HEK293 (cell line): ENCODE measurements at regions not wholly inside any gene's neighbourhood (a gene's known extent, or its start where the extent isn't known, plus 50 kb on each side); places are given as distances from the start of the nearest gene placed in this dataset.

ENCODE experiments used
- CTCF ChIA-PET: fragments of 350-600 bp; formaldehyde crosslinking; extraction: SDS; loops from one replicate; lab custom pipeline; 2021; ENCODE audit warnings: antibody characterized with exemption; lab: Yijun Ruan, JAX
- POLR2A ChIA-PET: fragments of 300-600 bp; formaldehyde crosslinking; extraction: SDS; loops from one replicate; lab custom pipeline; 2020; ENCODE audit warnings: antibody characterized with exemption, inconsistent platforms; lab: Yijun Ruan, JAX
- H3K27ac ChIP-seq: fragments of 200-500 bp; sonication (Bioruptor generic); 2 replicates; pipeline ENCODE4 v1.5.1; 2014; ENCODE audit warnings: low read depth, low read length, control low read depth, inconsistent platforms; ENCODE audit errors: extremely low read depth
- H3K36me3 ChIP-seq, 2 experiments: fragments of 200-500 bp in 1 of 2; sonication (Bioruptor generic) in 1 of 2; 1 replicate in 1 of 2; 2 replicates in 1 of 2; pipeline ENCODE4 v1.5.1; 2014 to 2017; ENCODE audit warnings: inconsistent platforms in 2 of 2, low read length in 2 of 2; ENCODE audit not compliant: control insufficient read depth in 2 of 2, insufficient read depth in 1 of 2
- H3K4me1 ChIP-seq: fragments of 200-500 bp; sonication (Bioruptor generic); 2 replicates; pipeline ENCODE4 v1.5.1; 2014; ENCODE audit warnings: mild to moderate bottlenecking, low read length, inconsistent platforms; ENCODE audit not compliant: control insufficient read depth, insufficient read depth
- H3K4me3 ChIP-seq: 2 replicates; pipeline ENCODE4 v1.5.1; 2011; ENCODE audit warnings: low read depth, mild to moderate bottlenecking, control low read depth, low read length, moderate library complexity
- H3K9me3 ChIP-seq: fragments of 200-500 bp; sonication (Bioruptor generic); 2 replicates; pipeline ENCODE4 v1.5.1; 2014; ENCODE audit warnings: low read depth, low read length, inconsistent platforms; ENCODE audit not compliant: control insufficient read depth, insufficient read depth
- GLIS1 ChIP-seq: fragments of 450-650 bp; formaldehyde crosslinking; IDR thresholded peaks from 2 replicates; pipeline ENCODE4 v1.5.1; 2016; ENCODE audit warnings: missing biosample characterization, missing genetic modification characterization
- GLIS2 ChIP-seq: fragments of 450-650 bp; formaldehyde crosslinking; IDR thresholded peaks from 2 replicates; pipeline ENCODE4 v1.5.1; 2016; ENCODE audit warnings: missing biosample characterization, missing genetic modification characterization
- KLF9 ChIP-seq: fragments of 450-650 bp; formaldehyde crosslinking; IDR thresholded peaks from 2 replicates; pipeline ENCODE4 v1.5.1; 2016; ENCODE audit warnings: missing biosample characterization, missing genetic modification characterization, low read depth
- MZF1 ChIP-seq: fragments of 450-650 bp; formaldehyde crosslinking; IDR thresholded peaks from 2 replicates; pipeline ENCODE4 v1.5.1; 2017; ENCODE audit warnings: missing biosample characterization, missing genetic modification characterization, borderline replicate concordance
- SP7 ChIP-seq: fragments of 450-650 bp; formaldehyde crosslinking; IDR thresholded peaks from 2 replicates; pipeline ENCODE4 v1.5.1; 2016; ENCODE audit warnings: missing biosample characterization, missing genetic modification characterization
- ZBTB8A ChIP-seq: fragments of 450-650 bp; formaldehyde crosslinking; IDR thresholded peaks from 2 replicates; pipeline ENCODE4 v1.5.1; 2016; ENCODE audit warnings: missing biosample characterization, missing genetic modification characterization
- ZNF157 ChIP-seq: fragments of 450-650 bp; formaldehyde crosslinking; IDR thresholded peaks from 2 replicates; pipeline ENCODE4 v1.5.1; 2016; ENCODE audit warnings: missing biosample characterization, missing genetic modification characterization
- ZNF24 ChIP-seq: fragments of 450-650 bp; formaldehyde crosslinking; IDR thresholded peaks from 2 replicates; pipeline ENCODE4 v1.5.1; 2016; ENCODE audit warnings: missing biosample characterization, missing genetic modification characterization
- ZNF335 ChIP-seq: fragments of 450-650 bp; formaldehyde crosslinking; conservative IDR thresholded peaks from 2 replicates; pipeline ENCODE4 v1.5.1; 2016; ENCODE audit warnings: missing biosample characterization, missing genetic modification characterization
- ZNF354C ChIP-seq: fragments of 450-650 bp; formaldehyde crosslinking; IDR thresholded peaks from 2 replicates; pipeline ENCODE4 v1.5.1; 2016; ENCODE audit warnings: missing biosample characterization, missing genetic modification characterization, low read depth, borderline replicate concordance
- ZNF544 ChIP-seq: fragments of 450-650 bp; formaldehyde crosslinking; IDR thresholded peaks from 2 replicates; pipeline ENCODE4 v1.5.0; 2017; ENCODE audit warnings: missing biosample characterization, missing genetic modification characterization
- ZNF571 ChIP-seq: fragments of 450-650 bp; formaldehyde crosslinking; IDR thresholded peaks from 2 replicates; pipeline ENCODE4 v1.5.0; 2017; ENCODE audit warnings: missing biosample characterization, missing genetic modification characterization
- ZNF585B ChIP-seq: fragments of 450-650 bp; formaldehyde crosslinking; IDR thresholded peaks from 2 replicates; pipeline ENCODE4 v1.5.1; 2016; ENCODE audit warnings: missing biosample characterization, missing genetic modification characterization
- ZNF610 ChIP-seq: fragments of 450-650 bp; formaldehyde crosslinking; IDR thresholded peaks from 2 replicates; pipeline ENCODE4 v1.5.1; 2016; ENCODE audit warnings: missing biosample characterization, missing genetic modification characterization, borderline replicate concordance
- ZNF645 ChIP-seq: fragments of 450-650 bp; formaldehyde crosslinking; IDR thresholded peaks from 2 replicates; pipeline ENCODE4; 2016; ENCODE audit warnings: missing biosample characterization, missing genetic modification characterization
- ZNF830 ChIP-seq: fragments of 450-650 bp; IDR thresholded peaks from 2 replicates; pipeline ENCODE4 v1.5.0; 2018; ENCODE audit warnings: missing biosample characterization, missing genetic modification characterization, low read depth, mild to moderate bottlenecking, moderate library complexity
- TF ChIP-seq, protein P1 (sequence below): fragments of 450-650 bp; formaldehyde crosslinking; IDR thresholded peaks from 2 replicates; pipeline ENCODE4 v1.5.1; 2016; ENCODE audit warnings: missing biosample characterization, missing genetic modification characterization
- TF ChIP-seq, protein P2 (sequence below): fragments of 450-650 bp; formaldehyde crosslinking; IDR thresholded peaks from 2 replicates; pipeline ENCODE4 v1.5.1; 2016; ENCODE audit warnings: missing biosample characterization, missing genetic modification characterization
- TF ChIP-seq, protein P3 (sequence below): fragments of 450-650 bp; formaldehyde crosslinking; IDR thresholded peaks from 2 replicates; pipeline ENCODE4 v1.5.1; 2016; ENCODE audit warnings: missing biosample characterization, missing genetic modification characterization, borderline replicate concordance
- TF ChIP-seq, protein P4 (sequence below): fragments of 450-650 bp; formaldehyde crosslinking; IDR thresholded peaks from 2 replicates; pipeline ENCODE4 v1.5.1; 2016; ENCODE audit warnings: missing biosample characterization, missing genetic modification characterization
- TF ChIP-seq, protein P5 (sequence below): fragments of 450-650 bp; formaldehyde crosslinking; optimal IDR thresholded peaks from 2 replicates; pipeline ENCODE3; 2016; ENCODE audit warnings: missing biosample characterization, mild to moderate bottlenecking, missing genetic modification characterization

- peaks cover 8% of the 10 kb centered on the region for H3K4me1 ChIP-seq
- ChIA-PET POLR2A (no interaction called here), CTCF (no interaction called here)
- no peaks in the 10 kb centered on the region for H3K9me3 ChIP-seq
- no peak overlapping the region for H3K4me3 ChIP-seq
- no peaks in the 10 kb centered on the region for H3K36me3 ChIP-seq
- TF ChIP-seq ZNF544 (tag by site-specific recombination) (no peak), KLF9 (no peak), ZNF24 (tag by site-specific recombination) (no peak), GLIS2 (tag by site-specific recombination) (no peak), SP7 (tag by site-specific recombination) (no peak), ZNF571 (no peak), ZBTB8A (tag by site-specific recombination) (no peak), ZNF585B (tag by site-specific recombination) (no peak), ZNF157 (tag by site-specific recombination) (no peak)
- TF ChIP-seq, protein P1, sequence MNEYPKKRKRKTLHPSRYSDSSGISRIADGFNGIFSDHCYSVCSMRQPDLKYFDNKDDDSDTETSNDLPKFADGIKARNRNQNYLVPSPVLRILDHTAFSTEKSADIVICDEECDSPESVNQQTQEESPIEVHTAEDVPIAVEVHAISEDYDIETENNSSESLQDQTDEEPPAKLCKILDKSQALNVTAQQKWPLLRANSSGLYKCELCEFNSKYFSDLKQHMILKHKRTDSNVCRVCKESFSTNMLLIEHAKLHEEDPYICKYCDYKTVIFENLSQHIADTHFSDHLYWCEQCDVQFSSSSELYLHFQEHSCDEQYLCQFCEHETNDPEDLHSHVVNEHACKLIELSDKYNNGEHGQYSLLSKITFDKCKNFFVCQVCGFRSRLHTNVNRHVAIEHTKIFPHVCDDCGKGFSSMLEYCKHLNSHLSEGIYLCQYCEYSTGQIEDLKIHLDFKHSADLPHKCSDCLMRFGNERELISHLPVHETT (tag by site-specific recombination), result no peak
- TF ChIP-seq, protein P2, sequence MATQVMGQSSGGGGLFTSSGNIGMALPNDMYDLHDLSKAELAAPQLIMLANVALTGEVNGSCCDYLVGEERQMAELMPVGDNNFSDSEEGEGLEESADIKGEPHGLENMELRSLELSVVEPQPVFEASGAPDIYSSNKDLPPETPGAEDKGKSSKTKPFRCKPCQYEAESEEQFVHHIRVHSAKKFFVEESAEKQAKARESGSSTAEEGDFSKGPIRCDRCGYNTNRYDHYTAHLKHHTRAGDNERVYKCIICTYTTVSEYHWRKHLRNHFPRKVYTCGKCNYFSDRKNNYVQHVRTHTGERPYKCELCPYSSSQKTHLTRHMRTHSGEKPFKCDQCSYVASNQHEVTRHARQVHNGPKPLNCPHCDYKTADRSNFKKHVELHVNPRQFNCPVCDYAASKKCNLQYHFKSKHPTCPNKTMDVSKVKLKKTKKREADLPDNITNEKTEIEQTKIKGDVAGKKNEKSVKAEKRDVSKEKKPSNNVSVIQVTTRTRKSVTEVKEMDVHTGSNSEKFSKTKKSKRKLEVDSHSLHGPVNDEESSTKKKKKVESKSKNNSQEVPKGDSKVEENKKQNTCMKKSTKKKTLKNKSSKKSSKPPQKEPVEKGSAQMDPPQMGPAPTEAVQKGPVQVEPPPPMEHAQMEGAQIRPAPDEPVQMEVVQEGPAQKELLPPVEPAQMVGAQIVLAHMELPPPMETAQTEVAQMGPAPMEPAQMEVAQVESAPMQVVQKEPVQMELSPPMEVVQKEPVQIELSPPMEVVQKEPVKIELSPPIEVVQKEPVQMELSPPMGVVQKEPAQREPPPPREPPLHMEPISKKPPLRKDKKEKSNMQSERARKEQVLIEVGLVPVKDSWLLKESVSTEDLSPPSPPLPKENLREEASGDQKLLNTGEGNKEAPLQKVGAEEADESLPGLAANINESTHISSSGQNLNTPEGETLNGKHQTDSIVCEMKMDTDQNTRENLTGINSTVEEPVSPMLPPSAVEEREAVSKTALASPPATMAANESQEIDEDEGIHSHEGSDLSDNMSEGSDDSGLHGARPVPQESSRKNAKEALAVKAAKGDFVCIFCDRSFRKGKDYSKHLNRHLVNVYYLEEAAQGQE (tag by site-specific recombination), result no peak
- TF ChIP-seq, protein P3, sequence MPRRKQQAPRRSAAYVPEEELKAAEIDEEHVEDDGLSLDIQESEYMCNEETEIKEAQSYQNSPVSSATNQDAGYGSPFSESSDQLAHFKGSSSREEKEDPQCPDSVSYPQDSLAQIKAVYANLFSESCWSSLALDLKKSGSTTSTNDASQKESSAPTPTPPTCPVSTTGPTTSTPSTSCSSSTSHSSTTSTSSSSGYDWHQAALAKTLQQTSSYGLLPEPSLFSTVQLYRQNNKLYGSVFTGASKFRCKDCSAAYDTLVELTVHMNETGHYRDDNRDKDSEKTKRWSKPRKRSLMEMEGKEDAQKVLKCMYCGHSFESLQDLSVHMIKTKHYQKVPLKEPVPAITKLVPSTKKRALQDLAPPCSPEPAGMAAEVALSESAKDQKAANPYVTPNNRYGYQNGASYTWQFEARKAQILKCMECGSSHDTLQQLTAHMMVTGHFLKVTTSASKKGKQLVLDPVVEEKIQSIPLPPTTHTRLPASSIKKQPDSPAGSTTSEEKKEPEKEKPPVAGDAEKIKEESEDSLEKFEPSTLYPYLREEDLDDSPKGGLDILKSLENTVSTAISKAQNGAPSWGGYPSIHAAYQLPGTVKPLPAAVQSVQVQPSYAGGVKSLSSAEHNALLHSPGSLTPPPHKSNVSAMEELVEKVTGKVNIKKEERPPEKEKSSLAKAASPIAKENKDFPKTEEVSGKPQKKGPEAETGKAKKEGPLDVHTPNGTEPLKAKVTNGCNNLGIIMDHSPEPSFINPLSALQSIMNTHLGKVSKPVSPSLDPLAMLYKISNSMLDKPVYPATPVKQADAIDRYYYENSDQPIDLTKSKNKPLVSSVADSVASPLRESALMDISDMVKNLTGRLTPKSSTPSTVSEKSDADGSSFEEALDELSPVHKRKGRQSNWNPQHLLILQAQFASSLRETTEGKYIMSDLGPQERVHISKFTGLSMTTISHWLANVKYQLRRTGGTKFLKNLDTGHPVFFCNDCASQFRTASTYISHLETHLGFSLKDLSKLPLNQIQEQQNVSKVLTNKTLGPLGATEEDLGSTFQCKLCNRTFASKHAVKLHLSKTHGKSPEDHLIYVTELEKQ (tag by site-specific recombination), result no peak
- TF ChIP-seq, protein P4, sequence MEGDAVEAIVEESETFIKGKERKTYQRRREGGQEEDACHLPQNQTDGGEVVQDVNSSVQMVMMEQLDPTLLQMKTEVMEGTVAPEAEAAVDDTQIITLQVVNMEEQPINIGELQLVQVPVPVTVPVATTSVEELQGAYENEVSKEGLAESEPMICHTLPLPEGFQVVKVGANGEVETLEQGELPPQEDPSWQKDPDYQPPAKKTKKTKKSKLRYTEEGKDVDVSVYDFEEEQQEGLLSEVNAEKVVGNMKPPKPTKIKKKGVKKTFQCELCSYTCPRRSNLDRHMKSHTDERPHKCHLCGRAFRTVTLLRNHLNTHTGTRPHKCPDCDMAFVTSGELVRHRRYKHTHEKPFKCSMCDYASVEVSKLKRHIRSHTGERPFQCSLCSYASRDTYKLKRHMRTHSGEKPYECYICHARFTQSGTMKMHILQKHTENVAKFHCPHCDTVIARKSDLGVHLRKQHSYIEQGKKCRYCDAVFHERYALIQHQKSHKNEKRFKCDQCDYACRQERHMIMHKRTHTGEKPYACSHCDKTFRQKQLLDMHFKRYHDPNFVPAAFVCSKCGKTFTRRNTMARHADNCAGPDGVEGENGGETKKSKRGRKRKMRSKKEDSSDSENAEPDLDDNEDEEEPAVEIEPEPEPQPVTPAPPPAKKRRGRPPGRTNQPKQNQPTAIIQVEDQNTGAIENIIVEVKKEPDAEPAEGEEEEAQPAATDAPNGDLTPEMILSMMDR (tag by site-specific recombination), result no peak
- TF ChIP-seq, protein P5, sequence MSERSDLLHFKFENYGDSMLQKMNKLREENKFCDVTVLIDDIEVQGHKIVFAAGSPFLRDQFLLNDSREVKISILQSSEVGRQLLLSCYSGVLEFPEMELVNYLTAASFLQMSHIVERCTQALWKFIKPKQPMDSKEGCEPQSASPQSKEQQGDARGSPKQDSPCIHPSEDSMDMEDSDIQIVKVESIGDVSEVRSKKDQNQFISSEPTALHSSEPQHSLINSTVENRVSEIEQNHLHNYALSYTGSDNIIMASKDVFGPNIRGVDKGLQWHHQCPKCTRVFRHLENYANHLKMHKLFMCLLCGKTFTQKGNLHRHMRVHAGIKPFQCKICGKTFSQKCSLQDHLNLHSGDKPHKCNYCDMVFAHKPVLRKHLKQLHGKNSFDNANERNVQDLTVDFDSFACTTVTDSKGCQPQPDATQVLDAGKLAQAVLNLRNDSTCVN (tag by site-specific recombination), result no peak
- H3K27ac ChIP-seq, result no peak overlapping the region
These were observed 249.5 kb upstream of the STARD13 start for GRCh38 chr13:33535061-33535460.

DNA sequence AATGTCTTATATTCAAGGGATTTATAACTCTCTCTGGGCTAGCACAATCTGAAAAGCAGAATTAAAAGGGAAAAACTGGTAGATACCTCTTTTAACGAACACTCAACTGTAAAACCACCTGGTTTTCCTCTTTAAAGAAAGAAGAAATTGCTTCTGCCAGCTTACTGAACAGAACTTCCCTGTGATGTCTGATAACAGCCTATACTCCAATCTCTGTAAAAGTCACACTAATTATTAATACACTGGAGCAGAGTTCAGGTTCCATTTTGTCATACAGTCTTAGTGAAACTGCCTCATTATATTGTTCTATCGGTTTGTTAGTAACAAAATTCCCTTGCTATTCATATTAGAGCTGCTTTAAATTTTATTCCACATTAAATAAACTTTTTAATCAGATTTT, 251.0 kb upstream of the STARD13 start:
- H3K9me3 ChIP-seq, result no peaks in the 10 kb centered on the region
- no peak overlapping the region for H3K4me3 ChIP-seq
- POLR2A ChIA-PET, result no interaction called here
- peaks cover 8% of the 10 kb centered on the region for H3K4me1 ChIP-seq
- CTCF ChIA-PET, result no interaction called here
- no peaks in the 10 kb centered on the region for H3K36me3 ChIP-seq
- H3K27ac ChIP-seq, result no peak overlapping the region
- TF ChIP-seq MZF1 (tag by site-specific recombination) (no peak), ZNF830 (tag by site-specific recombination) (no peak), ZNF610 (tag by site-specific recombination) (no peak), ZNF335 (tag by site-specific recombination) (no peak), GLIS1 (tag by site-specific recombination) (no peak), ZNF354C (tag by site-specific recombination) (no peak), ZNF645 (no peak)
